GM21390 (cell line): ENCODE measurements at regions not wholly inside any gene's neighbourhood (a gene's known extent, or its start where the extent isn't known, plus 50 kb on each side); places are given as distances from the start of the nearest gene placed in this dataset.
"Not testable (repeated sequence)": the region's sequence is repeated elsewhere in the genome, so short reads cannot be mapped to it uniquely, and the experiment has no call there.

Source experiments
- ATAC-seq: cut with Tn5 transposase; IDR thresholded peaks from one replicate; pipeline ENCODE4 v1.9.1; 2021; ENCODE audit not compliant: unreplicated experiment

DNA sequence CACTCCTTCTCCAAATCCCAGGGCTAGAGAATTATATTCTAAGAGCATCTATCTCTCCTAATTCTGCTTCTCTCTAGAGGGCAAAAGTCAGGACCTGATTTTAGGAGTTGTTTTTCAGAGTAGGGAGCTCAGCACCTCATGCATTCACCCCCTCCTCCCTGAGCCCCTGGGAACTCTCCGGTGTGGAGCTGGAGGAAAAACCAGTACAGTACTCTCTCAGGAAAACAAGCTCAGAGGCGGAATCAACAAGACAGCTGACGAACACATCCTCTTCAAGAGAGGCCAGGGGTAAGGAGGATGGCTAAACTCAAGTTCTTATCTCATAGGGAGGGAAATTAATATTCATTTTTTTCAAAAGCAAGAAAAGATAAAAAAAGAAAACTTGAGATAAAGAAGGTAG lies 120.1 kb upstream of the CDYL start:
- ATAC-seq = no peak

DNA sequence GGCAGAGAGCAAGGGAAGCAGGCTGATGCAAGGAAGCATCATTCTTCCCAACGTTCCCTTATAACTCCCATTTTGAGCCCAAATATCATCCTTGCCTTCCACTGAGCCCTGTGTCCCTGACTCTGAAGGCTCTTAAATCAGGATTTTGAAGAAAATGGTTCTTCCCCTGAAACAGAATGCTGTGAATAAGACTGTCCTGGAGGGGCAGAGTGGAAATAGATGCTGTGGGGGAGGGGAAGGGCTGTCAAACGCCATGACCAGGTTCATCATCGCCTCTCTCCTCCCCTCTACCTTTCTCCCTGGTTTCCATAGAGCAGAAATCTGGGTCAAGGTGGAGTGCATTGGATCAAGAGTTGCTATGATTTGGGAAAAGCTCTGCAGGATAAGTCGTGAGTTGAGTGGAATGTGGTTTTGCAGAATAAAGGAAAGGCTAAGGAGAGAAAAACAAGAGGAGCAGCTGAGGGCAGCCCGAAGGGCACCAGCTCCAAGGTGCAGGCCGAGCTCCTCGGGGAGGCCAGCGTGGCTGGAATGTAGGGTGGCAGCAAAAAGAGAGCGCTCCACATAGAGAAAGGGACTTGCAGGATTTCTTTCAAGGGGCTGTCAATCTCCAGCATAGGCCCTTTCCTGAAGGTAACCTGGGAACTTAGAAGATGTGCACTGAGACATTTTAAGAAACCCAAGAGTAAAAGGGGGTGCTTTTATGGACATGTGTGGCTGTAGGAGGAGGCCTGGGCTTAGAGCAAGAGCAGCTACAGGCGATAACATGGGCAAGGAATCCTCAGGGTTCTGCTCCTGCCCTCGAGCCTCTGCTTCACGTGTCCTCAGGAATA lies 120.8 kb upstream of the CDYL start:
- no peak for ATAC-seq

DNA sequence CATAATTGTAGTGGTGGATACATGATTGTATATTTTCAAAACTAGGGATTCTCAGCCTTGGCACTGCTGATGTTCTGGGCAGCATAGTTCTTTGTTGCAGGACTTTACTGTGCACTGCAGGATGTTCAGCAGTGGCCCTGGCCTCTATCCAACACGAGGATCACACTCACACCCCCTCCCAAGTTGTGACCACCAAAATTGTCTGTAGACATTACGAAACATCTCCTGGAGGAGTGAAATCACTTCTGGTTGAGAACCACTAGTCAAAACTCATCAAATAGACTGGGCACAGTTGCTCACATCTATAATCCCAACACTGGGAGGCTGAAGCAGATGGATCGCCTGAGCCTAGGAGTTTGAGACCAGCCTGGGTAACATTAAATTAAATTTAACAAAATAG lies 123.1 kb upstream of the CDYL start:
- ATAC-seq = no peak

DNA sequence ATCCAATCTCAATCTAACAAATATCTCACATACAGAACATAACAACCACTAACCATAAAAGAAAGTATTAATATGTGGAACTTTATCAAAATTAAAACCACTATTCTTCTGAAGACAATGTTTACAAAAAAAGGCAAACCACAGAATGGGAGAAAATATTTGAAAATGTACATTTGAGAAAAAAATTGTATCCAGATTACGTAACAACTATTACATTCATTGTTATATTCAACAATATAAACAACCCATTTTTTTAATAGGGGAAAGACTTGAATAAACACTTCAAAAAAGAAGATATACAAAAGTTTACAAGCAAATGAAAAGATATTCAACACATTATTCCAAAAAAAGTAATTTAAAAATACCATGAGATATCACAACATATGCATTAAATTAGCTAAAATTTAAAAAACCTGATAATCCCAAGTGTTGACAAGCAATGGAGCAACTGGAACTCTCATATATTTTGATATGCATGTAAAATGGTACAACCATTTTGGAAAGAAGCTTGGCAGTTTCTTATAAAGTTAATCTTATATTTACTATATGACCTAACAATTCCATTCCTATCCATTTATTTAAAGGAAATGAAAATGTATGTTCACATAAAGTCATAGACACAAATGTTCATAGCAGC lies 124.3 kb upstream of the CDYL start:
- ATAC-seq = no peak

DNA sequence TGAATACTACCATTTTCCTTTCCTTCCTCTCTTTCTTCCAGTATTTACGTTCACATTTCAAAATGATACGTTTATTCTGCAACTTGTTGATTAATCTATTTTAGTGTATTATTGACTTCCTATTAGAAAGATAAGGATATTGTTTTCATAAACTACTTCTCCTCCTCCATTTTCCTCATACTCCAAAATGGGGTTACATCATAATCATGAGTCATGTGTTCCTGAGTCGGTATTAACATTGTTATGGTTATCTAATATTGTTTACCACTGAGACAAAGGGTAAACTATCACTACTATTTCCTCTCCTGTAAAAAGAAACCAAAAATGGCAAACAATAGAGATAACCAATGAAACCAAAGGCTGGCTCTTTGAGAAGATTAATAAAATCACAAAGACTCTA lies 126.5 kb upstream of the CDYL start:
- no peak for ATAC-seq

DNA sequence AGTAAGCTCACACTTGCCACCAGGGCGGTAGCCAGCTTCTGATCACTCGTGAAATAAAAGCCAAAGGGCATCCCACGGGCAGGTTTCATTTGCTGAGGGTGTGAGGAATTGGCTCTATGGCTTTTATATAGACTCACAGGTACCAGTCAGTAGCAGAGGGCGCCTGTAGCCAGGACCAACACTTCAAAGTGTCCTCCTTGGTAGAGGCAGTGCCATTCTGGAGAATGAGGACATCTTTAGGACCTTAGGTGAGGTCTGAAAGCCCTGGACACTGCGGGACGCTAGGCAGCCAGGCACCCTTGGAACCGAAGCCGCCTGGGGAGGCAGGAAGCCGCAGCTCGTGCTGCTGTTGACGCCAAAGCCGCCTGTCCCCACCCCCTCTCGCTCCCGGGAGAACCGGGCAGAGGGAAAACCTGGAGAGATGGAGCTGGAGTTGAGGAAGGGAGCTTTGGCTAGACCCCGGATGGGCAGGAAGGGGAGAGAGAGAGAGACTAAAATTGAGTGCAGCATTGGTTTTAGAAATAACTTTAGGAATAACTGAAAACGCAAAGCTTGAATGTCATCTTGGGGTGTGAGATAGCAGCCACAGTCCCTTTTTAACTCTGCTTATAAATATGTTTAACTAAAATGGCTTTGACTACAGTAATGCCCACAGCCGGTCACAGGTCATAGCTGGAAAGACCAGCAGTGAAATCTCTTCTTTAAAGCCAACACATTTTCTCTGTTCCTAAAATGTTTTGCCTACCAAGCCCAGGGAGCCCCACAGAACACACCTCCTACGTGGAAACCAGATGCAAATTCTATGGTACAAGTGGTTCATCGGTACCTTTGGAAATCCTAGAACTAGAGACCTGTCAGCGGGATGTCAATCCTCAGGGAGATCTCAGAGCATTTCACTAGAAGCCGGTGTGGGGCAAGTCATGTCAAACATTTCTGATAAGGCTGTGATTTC lies 128.5 kb upstream of the CDYL start:
- no peak for ATAC-seq

DNA sequence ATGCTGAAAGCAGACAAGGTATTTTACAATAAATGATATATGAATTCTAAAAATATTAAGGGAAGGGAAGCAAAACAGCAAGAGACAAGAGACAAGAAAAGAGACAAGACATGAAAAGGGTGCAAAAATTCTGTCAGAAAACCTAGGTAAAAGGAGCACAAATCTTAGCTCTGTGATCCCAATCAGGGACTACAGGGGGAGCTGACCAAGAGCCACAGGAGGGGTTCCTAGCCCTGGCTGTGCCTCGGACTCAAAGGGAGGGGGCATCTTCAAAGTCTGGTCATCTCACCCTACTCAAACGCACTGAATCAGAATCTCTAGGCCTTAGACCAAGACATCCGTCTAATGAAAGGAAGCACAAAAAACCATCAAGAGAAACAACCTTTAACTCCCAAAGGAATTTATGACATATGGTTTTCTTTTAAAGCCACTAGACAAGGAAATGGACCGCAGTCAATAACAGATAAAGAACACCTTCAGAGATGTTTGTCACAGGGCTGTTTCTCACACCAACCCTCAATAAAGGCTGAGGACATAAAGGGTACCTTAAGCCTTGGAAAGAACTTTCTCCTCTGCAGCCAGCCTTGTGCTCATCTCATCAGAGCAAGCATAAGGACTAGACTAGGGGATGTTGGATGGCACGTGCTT lies 130.4 kb upstream of the CDYL start:
- ATAC-seq = no peak

DNA sequence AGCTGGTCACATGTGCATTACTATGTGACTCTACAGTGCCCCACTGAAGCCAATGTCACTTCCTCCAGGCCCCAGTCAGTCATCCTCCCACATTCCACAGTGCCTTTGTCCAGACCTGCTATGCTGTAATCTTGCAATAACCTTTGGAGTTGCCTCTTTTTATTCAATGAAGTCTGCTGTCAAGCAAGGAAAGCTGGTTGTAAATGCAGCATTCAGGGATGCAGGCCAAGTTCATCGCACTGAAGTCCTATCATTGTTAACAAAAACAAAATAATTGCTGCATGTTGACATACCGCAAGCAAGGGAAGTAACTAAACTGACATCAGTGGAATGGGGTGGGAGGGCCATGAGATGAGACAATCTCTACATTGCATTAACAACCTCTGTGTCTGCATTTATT lies 131.2 kb upstream of the CDYL start:
- ATAC-seq = no peak

DNA sequence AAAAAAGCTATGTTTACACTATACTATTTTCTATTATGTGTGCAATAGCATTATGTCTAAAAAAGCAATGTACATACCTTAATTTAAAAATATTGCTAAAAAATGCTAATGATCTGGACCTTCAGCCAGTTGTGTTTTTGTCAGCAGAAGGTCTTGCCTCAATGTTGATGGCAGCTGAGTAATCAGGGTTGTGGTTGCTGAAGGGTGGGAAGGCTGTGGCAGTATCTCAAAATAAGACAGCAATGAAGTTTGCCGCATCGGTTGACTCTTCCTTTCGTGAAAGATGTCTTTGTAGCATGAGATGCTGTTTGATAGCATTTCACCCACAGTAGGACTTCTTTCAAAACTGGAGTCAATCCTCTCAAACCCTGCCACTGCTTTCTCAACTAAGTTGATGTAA lies 134.7 kb upstream of the CDYL start:
- no peak for ATAC-seq

DNA sequence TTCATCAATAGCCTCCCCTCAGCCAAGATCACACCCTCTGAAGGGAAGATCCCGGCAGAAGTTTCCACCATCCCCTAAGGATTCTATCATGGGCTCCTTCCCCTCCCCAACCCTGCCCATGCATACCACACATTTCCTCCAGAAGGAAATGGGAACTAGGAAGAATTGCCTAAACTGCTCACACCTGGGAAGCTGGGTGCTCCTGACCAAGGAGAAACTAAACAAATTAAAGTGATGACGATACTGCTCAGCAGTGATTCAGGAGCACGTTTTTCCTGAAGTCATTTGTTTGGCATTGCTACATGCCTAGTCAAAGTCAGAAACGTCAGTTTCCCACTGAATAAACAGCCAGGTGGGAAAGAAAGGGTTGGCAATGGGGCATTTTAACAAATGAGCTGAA lies 136.1 kb upstream of the CDYL start:
- ATAC-seq = no peak

DNA sequence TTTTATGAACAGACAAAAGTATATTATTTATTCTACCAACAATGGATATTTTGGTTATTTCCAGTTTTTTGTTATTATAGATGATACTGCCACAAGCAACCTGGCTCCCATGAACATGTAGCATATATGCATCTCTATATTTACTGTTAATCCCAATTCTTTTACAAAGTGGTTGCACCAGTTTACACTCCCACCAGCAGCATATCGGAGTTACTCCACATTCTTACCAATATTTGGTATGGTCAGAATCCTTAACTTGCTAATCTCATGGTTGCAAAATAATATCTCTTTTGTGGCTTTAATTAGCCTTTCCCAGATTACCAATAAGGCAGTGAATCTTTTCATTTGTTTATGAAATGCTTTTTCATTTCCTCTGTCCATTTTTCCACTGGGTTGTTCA lies 137.6 kb upstream of the CDYL start:
- ATAC-seq = no peak

DNA sequence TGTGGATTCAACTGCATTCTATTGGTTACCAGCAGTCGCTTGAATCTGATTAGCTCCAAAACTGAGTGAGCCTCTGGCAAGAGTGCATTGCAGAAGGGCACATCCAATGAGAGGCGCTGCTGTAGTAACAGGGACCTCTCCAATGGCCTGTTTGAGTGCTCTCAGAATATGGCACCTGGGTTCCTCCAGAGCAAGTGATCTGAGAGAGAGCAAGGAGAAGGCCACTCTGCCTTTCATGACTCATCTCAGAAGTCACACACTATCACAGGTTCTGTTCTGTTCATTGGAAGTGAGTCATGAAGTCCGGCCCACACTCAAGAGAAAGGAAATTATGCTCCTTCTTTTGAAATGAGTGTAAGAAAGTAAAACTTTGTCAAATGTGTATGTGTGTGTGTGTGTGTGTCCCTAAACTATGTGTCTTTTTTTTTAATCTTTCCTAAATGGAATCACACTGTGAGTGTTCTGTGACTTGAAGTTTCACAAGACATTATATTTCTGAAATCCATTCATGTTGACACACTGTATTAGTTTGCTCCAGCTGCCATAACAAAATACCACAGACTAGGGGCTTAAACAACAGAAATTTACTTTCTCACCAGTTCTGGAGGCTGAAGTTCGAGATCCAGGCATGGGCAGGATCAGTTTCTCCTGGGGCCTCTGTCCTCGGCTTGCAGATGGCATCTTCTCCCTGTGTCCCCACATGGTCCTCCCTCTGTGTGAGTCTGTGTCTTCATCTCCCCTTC lies 138.3 kb upstream of the CDYL start:
- ATAC-seq = peak; percentile 94

DNA sequence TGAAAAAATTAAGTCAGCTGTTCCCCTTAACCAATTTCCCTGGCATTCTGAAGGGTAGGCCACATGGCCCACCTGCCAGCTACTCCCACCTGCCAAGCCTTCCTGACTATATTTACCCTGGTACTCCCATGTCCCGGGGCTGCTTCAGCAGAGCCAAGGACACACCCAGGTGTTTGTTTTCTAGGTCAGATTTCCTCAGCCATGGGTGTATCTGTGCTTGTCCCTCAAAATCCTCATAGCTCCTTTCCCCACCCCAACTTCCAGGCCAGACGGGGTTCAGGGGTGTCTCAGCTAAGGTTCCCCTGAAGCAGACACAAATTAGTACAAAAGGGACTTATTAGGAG lies 139.4 kb upstream of the CDYL start:
- ATAC-seq = no peak

DNA sequence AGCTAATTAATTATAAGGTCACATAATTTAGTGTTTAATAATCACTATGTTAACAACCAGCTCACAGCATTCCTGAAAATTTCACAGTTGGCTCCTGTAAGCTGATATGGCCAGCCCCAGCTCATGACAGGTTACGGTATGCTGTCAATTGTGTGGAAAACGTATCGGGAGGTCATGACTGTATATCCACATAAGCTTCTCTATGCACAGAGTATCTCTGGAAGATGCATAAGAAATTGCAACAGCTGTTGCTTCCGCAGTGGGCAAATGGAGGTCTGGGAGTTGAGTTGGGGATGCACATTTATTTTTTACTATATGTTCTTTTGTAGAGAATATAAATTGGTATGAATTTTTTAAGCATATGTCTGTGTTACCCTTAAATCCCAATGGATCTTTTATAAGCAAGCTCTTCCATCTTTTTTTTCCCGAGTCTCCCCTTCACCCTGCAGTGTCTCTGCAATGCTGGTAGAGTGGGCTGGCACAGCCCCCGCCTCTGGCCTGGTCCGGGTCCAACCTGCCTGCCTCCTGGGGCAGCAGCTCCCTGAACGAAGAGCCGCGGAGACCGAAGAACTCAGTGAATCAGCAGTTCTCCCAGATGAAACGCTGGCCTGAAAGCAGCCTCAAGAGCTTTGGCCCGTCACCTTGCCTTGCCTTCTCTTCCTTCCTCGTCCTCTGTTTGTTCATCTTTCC lies 139.9 kb upstream of the CDYL start:
- ATAC-seq = no peak

DNA sequence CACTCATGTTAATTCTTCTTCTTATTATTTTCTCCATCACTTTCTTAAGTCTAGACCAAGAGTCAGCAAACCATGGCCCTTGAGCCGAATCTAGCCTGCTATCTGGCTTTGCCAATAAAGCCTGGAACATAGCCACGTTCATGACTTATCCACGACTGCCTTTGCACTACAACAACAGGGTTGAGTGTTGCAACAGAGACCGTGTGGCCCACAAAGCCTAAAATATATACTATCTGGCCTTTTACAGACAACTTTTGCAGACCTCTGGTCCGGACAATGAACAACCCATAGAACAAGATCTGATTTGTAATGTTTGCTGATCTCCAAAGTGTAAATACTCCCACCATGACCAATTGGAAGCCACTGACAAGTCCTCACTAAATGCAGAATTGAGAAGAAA lies 140.5 kb upstream of the CDYL start:
- no peak for ATAC-seq

DNA sequence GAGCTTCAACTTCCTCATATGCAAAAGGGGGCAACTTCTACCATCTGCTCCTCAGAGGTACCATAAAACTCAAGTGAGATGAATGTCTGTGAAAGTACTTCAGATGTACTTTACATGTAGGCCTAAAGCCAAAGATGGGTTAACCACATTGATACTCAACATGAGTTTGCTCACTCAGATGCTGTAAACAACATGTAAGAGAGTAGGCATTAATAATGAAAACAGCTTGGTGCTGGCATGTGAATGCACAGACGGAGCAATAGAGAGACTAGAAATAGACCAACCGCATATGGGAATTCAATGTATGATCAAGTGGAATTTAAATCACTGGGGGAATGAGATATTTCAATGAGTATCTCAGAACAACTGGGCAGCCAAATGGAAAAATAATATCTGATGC lies 143.8 kb upstream of the CDYL start:
- ATAC-seq = no peak

DNA sequence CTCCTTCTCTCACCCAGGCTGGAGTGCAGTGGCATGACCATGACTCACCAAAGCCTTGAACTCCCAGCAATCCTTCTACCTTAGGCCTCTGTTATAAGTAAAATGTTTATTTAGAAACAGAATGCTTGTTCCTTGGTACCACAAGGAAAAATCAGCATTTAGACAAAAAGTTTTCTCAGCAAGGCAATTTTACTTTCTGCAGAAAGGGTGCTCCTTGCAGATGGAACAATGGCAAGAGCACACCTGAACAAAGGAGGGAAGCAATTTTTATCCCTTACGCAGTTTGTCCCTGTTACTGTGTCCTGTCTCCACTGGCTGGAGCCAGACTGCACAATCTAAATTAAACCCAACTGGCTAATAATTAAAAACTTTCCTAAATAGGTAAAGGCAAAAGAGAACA lies 146.4 kb upstream of the CDYL start:
- not testable (repeated sequence) for ATAC-seq

DNA sequence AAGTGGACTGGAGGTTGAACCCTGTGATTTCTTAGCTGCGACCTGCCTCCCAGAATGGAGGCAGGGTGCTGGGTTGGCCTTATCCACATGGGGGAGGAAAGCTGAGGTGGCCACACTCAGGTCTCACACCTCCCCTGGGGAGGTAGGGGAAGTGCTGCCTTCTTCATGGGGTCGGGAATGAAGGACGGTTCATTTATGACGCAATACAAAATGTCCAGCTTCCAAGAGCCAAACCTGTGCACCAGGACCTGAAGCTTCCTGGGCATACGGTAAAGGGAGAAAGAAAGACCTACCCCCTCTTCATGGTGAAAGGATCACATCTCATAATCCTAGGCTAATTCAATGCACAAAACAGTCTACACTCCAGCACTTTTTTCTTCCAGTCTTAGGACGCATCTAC lies 150.6 kb upstream of the CDYL start:
- ATAC-seq = no peak

DNA sequence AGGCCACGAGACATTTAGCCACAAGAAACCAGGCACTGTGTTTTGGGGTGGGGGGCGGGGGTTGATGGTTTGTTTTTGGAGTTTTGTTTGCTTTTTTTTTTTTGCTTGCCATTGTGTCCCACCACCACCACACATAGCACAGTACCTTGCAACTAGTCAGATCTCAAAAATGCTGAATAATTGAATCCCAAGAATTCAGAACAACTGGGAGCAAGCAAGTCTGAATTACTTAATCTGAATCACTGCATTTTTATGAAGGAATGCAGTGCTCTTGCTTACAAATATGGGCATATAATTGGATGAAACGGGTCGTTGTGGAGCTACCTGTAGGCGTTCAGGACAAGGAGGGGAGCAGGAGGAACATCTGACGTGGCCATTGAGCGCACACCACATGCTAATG lies 151.5 kb upstream of the CDYL start:
- ATAC-seq = no peak
